ENCODE measurements at regions not wholly inside any gene's neighbourhood (a gene's known extent, or its start where the extent isn't known, plus 50 kb on each side); places are given as distances from the start of the nearest gene placed in this dataset.

- H3K36me3 ChIP-seq (ENCODE audit: control insufficient read depth, low read depth, low read length) = no peaks in the 10 kb centered on the region
- no peaks in the 10 kb centered on the region for H3K27me3 ChIP-seq (ENCODE audit: control insufficient read depth, insufficient read depth, low read length)
- peaks cover 2% of the 10 kb centered on the region for H3K4me1 ChIP-seq (ENCODE audit: control insufficient read depth, low read depth, low read length)
- no peaks in the 10 kb centered on the region for H3K9me3 ChIP-seq (ENCODE audit: control insufficient read depth, low read depth, low read length)
- H3K9ac ChIP-seq (ENCODE audit: low read length) = no peak overlapping the region
- H3K4me3 ChIP-seq (ENCODE audit: low read length) = no peak overlapping the region
- no peak overlapping the region for H3K27ac ChIP-seq (ENCODE audit: low read length)
Observed at GRCh38 chr1:29961293-29962059, 725.2 kb downstream of the PTPRU start.

- Histone ChIP-seq H3K4me1 (ENCODE audit: control insufficient read depth, low read depth, low read length) (peaks cover 2% of the 10 kb centered on the region), H3K27ac (ENCODE audit: low read length) (no peak overlapping the region), H3K27me3 (ENCODE audit: control insufficient read depth, insufficient read depth, low read length) (no peaks in the 10 kb centered on the region), H3K9ac (ENCODE audit: low read length) (no peak overlapping the region), H3K4me3 (ENCODE audit: low read length) (no peak overlapping the region), H3K36me3 (ENCODE audit: control insufficient read depth, low read depth, low read length) (no peaks in the 10 kb centered on the region), H3K9me3 (ENCODE audit: control insufficient read depth, low read depth, low read length) (no peaks in the 10 kb centered on the region)
Observed at GRCh38 chr1:29960876-29961275, 724.6 kb downstream of the PTPRU start.

GRCh38 chr1:29960156-29960755 lies 723.9 kb downstream of the PTPRU start:
- no peaks in the 10 kb centered on the region for H3K9me3 ChIP-seq (ENCODE audit: control insufficient read depth, low read depth, low read length)
- peaks cover 2% of the 10 kb centered on the region for H3K4me1 ChIP-seq (ENCODE audit: control insufficient read depth, low read depth, low read length)
- no peak overlapping the region for H3K27ac ChIP-seq (ENCODE audit: low read length)
- no peaks in the 10 kb centered on the region for H3K36me3 ChIP-seq (ENCODE audit: control insufficient read depth, low read depth, low read length)
- H3K27me3 ChIP-seq (ENCODE audit: control insufficient read depth, insufficient read depth, low read length) = no peaks in the 10 kb centered on the region
- no peak overlapping the region for H3K9ac ChIP-seq (ENCODE audit: low read length)
- no peak overlapping the region for H3K4me3 ChIP-seq (ENCODE audit: low read length)

DNA sequence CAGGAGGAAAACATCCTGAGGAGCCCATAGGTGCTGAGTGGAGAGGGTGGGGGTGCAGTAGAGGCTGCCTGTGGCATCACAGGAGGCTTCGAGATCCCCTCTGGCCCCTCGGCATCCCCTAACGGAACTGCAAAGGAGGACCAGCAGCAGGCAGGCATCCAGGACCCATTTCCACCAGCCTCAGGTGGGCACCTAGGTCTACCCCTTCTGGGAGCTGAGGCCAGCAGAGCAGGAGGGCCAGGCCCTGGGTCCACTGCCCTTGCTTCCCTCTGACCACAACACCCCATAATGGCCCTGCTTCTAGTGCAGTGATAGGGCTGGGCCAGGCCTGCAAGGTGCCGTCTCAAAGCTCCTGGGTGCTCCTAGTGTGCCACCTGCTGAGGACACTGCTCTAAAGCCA lies 723.0 kb downstream of the PTPRU start:
- Histone ChIP-seq H3K4me3 (ENCODE audit: low read length) (no peak overlapping the region), H3K9ac (ENCODE audit: low read length) (no peak overlapping the region)

DNA sequence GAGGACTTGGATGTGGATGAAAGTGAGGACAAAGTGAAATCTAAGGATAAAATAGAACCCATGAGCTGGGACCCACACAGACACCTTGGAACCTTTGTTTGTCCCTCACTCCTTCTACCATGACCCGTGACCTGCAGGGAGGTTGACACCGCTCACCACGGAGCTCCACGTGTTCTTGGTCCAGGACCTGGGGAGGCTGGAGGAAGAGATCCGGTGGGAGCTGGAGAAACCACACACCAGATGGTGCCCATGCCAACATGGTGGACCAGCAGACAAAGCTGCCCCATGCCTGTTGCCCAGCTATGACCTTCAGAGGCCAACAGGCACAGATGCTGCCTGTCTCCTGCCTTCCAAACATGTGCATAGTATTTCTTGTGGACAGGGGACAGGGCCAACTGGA lies 721.9 kb downstream of the PTPRU start:
- no peak overlapping the region for H3K4me3 ChIP-seq (ENCODE audit: low read length)
- H3K27me3 ChIP-seq (ENCODE audit: control insufficient read depth, insufficient read depth, low read length) = no peaks in the 10 kb centered on the region
- peaks cover 5% of the 10 kb centered on the region for H3K4me1 ChIP-seq (ENCODE audit: control insufficient read depth, low read depth, low read length)
- no peak overlapping the region for H3K9ac ChIP-seq (ENCODE audit: low read length)
- H3K27ac ChIP-seq (ENCODE audit: low read length) = no peak overlapping the region
- no peaks in the 10 kb centered on the region for H3K9me3 ChIP-seq (ENCODE audit: control insufficient read depth, low read depth, low read length)
- no peaks in the 10 kb centered on the region for H3K36me3 ChIP-seq (ENCODE audit: control insufficient read depth, low read depth, low read length)

More for the DNA sequence above, 723.0 kb downstream of the PTPRU start:
- Histone ChIP-seq H3K36me3 (ENCODE audit: control insufficient read depth, low read depth, low read length) (no peaks in the 10 kb centered on the region), H3K27me3 (ENCODE audit: control insufficient read depth, insufficient read depth, low read length) (no peaks in the 10 kb centered on the region), H3K27ac (ENCODE audit: low read length) (no peak overlapping the region), H3K9me3 (ENCODE audit: control insufficient read depth, low read depth, low read length) (no peaks in the 10 kb centered on the region), H3K4me1 (ENCODE audit: control insufficient read depth, low read depth, low read length) (peaks cover 4% of the 10 kb centered on the region)

DNA sequence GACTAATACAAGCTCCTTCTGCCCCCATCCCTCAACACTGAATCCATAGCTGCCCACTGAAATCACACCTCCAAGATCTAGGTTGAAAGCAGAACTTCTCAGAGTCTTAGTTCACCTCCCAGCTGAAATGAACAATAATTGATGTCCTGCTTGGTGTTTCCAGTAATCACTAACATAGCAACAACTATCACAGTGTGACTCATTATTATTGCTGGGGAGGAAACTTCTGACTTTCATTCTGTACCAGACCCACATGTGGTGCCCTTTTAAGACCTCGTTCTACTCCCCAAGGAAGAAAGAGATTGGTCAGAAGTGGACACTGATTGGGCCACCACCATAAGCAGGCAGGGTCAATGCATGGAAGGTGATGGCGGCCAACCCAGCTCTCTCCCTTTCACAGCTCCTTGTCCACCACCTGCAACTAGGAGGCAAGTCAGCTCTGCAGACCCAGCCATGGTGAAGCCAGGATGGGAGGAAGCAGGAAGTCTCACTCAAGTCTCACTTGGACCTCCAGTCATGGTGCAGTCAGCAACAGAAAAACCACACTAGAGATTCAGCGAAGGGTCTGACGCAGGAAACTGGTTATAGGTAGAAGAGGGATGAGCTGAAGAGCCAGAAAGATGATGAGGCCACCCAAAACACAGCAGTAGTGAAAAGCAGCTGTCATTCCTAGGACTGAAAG lies 720.2 kb downstream of the PTPRU start:
- Histone ChIP-seq H3K9me3 (ENCODE audit: control insufficient read depth, low read depth, low read length) (no peaks in the 10 kb centered on the region), H3K9ac (ENCODE audit: low read length) (no peak overlapping the region), H3K4me3 (ENCODE audit: low read length) (no peak overlapping the region), H3K27ac (ENCODE audit: low read length) (no peak overlapping the region), H3K36me3 (ENCODE audit: control insufficient read depth, low read depth, low read length) (no peaks in the 10 kb centered on the region), H3K27me3 (ENCODE audit: control insufficient read depth, insufficient read depth, low read length) (no peaks in the 10 kb centered on the region), H3K4me1 (ENCODE audit: control insufficient read depth, low read depth, low read length) (peaks cover 5% of the 10 kb centered on the region)

DNA sequence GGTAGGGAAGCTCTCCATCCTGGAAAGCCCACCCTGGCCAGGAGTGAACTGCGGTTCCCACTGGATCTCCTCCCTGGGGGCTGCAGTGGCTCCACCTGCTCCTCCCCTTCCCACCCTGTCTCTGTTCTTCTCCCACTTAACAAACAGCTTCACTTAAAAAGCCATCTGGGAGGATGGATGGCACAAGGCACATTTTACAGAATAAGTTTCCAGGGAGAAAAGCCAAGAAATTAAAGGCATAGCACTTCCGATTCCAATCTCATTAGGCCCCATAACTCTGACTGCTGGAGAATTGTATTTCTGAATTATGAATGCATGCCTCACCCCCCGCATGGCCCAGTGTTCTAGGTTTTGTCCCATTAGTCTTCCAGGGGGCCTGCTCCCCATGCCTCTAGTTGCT lies 718.3 kb downstream of the PTPRU start:
- peaks cover 3% of the 10 kb centered on the region for H3K4me1 ChIP-seq (ENCODE audit: control insufficient read depth, low read depth, low read length)
- no peaks in the 10 kb centered on the region for H3K36me3 ChIP-seq (ENCODE audit: control insufficient read depth, low read depth, low read length)
- no peaks in the 10 kb centered on the region for H3K27me3 ChIP-seq (ENCODE audit: control insufficient read depth, insufficient read depth, low read length)
- H3K27ac ChIP-seq (ENCODE audit: low read length) = no peak overlapping the region
- no peak overlapping the region for H3K4me3 ChIP-seq (ENCODE audit: low read length)
- no peaks in the 10 kb centered on the region for H3K9me3 ChIP-seq (ENCODE audit: control insufficient read depth, low read depth, low read length)
- H3K9ac ChIP-seq (ENCODE audit: low read length) = no peak overlapping the region

DNA sequence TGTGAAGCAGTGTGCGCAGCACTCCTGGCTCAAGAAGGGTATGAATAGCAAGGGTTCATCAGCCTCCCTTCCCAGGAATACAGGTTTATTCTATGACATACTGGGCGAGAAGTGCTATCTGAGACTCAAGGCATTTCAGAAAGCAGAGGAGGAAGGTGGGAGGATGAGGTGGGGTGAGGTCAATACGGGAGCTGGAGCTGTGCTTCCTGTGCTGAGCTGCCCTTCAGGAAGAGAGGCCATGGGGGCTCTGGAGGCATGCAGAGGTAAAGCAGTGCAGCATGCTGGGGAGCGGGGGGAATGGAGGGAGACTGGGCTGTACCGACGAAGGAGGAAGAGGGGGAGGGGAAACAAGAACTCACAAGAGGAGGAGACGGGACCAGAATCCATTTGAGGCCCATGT lies 717.6 kb downstream of the PTPRU start:
- Histone ChIP-seq H3K4me1 (ENCODE audit: control insufficient read depth, low read depth, low read length) (peaks cover 3% of the 10 kb centered on the region), H3K4me3 (ENCODE audit: low read length) (no peak overlapping the region), H3K9me3 (ENCODE audit: control insufficient read depth, low read depth, low read length) (no peaks in the 10 kb centered on the region), H3K27ac (ENCODE audit: low read length) (no peak overlapping the region), H3K27me3 (ENCODE audit: control insufficient read depth, insufficient read depth, low read length) (no peaks in the 10 kb centered on the region), H3K36me3 (ENCODE audit: control insufficient read depth, low read depth, low read length) (no peaks in the 10 kb centered on the region), H3K9ac (ENCODE audit: low read length) (no peak overlapping the region)

- Histone ChIP-seq H3K27ac (ENCODE audit: low read length) (no peak overlapping the region), H3K36me3 (ENCODE audit: control insufficient read depth, low read depth, low read length) (no peaks in the 10 kb centered on the region), H3K4me1 (ENCODE audit: control insufficient read depth, low read depth, low read length) (peaks cover 15% of the 10 kb centered on the region), H3K4me3 (ENCODE audit: low read length) (no peak overlapping the region), H3K9ac (ENCODE audit: low read length) (no peak overlapping the region), H3K9me3 (ENCODE audit: control insufficient read depth, low read depth, low read length) (no peaks in the 10 kb centered on the region), H3K27me3 (ENCODE audit: control insufficient read depth, insufficient read depth, low read length) (no peaks in the 10 kb centered on the region)
Observed at GRCh38 chr1:29949676-29950075, 713.4 kb downstream of the PTPRU start.

DNA sequence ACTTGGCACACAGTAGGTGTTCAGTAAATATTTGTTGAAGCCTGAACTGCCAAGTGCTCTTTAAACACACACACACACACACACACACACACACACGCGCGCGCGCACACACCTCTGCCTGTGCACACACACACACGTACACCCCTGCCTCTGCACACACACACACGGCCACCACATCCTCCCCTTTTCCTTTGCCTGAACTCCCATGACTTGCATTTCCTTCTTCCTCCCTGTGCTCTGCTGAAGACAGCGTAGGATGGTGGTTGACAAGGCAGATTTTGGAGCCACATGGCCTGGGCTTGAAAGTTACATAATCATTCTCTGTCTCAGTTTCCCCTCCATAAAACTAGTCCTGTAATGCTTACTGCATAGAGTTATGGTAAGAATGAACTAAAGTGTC lies 712.3 kb downstream of the PTPRU start:
- Histone ChIP-seq H3K27me3 (ENCODE audit: control insufficient read depth, insufficient read depth, low read length) (no peaks in the 10 kb centered on the region), H3K9me3 (ENCODE audit: control insufficient read depth, low read depth, low read length) (no peaks in the 10 kb centered on the region), H3K9ac (ENCODE audit: low read length) (no peak overlapping the region), H3K4me1 (ENCODE audit: control insufficient read depth, low read depth, low read length) (peaks cover 15% of the 10 kb centered on the region), H3K27ac (ENCODE audit: low read length) (no peak overlapping the region), H3K4me3 (ENCODE audit: low read length) (no peak overlapping the region), H3K36me3 (ENCODE audit: control insufficient read depth, low read depth, low read length) (no peaks in the 10 kb centered on the region)

DNA sequence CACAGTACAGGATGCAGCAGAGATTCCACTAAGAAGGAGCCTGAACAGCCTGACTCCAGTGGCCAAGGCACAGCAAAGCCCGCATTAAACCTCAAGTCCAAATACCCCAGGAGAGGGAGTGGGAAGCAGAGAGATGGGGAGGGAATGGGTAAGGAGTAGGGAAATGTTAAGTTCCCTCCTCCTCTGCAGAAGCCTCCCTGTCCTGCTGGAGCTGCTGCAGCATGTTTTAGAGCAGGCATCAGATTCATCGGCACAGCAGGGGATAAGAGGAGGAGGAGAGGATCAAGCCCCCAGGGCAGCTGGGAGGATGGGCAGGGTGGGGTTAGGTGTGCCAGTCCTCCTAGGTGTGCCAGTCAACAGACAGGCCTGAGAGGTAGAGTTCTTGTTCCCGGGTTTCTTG lies 709.7 kb downstream of the PTPRU start:
- H3K36me3 ChIP-seq (ENCODE audit: control insufficient read depth, low read depth, low read length) = no peaks in the 10 kb centered on the region
- no peak overlapping the region for H3K27ac ChIP-seq (ENCODE audit: low read length)

More for the DNA sequence above, 709.7 kb downstream of the PTPRU start:
- H3K9me3 ChIP-seq (ENCODE audit: control insufficient read depth, low read depth, low read length) = no peaks in the 10 kb centered on the region
- H3K4me3 ChIP-seq (ENCODE audit: low read length) = no peak overlapping the region
- no peaks in the 10 kb centered on the region for H3K27me3 ChIP-seq (ENCODE audit: control insufficient read depth, insufficient read depth, low read length)
- H3K4me1 ChIP-seq (ENCODE audit: control insufficient read depth, low read depth, low read length) = peaks cover 15% of the 10 kb centered on the region
- no peak overlapping the region for H3K9ac ChIP-seq (ENCODE audit: low read length)

Measured in iPS-18a (cell line).